ENCODE measurements at regions not wholly inside any gene's neighbourhood (a gene's known extent, or its start where the extent isn't known, plus 50 kb on each side); places are given as distances from the start of the nearest gene placed in this dataset.

GRCh38 chr3:144041960-144042556 lies 70.4 kb downstream of the DIPK2A start:
- no peaks in the 10 kb centered on the region for H3K4me1 ChIP-seq (ENCODE audit: control insufficient read depth, insufficient read depth, low read length)
- no CpG with 5 or more reads among the region's 1 CpG for WGBS (ENCODE audit: insufficient coverage)

GRCh38 chr3:144045766-144046165 lies 74.1 kb downstream of the DIPK2A start:
- no peaks in the 10 kb centered on the region for H3K27me3 ChIP-seq (ENCODE audit: control insufficient read depth, insufficient read depth, low read length)
- H3K36me3 ChIP-seq (ENCODE audit: control insufficient read depth, insufficient read depth, low read length) = no peaks in the 10 kb centered on the region
- no peaks in the 10 kb centered on the region for H3K9me3 ChIP-seq (replicated peaks; ENCODE audit: control insufficient read depth, low read depth, low read length)
- no peak overlapping the region for H3K27ac ChIP-seq (ENCODE audit: low read length)
- no peak overlapping the region for H3K4me3 ChIP-seq (ENCODE audit: low read length)
- no CpG with 5 or more reads among the region's 1 CpG for WGBS (ENCODE audit: insufficient coverage)
- H3K4me1 ChIP-seq (ENCODE audit: control insufficient read depth, insufficient read depth, low read length) = no peaks in the 10 kb centered on the region
- no peak for DNase-seq

More at GRCh38 chr3:144041960-144042556, 70.4 kb downstream of the DIPK2A start:
- H3K4me3 ChIP-seq (ENCODE audit: low read length) = no peak overlapping the region
- H3K9me3 ChIP-seq (replicated peaks; ENCODE audit: control insufficient read depth, low read depth, low read length) = no peaks in the 10 kb centered on the region
- no peak overlapping the region for H3K27ac ChIP-seq (ENCODE audit: low read length)
- H3K27me3 ChIP-seq (ENCODE audit: control insufficient read depth, insufficient read depth, low read length) = no peaks in the 10 kb centered on the region
- no peaks in the 10 kb centered on the region for H3K36me3 ChIP-seq (ENCODE audit: control insufficient read depth, insufficient read depth, low read length)
- DNase-seq = no peak

- WGBS (ENCODE audit: insufficient coverage) = 100% methylated on average over 1 of the region's 5 CpGs
- no peaks in the 10 kb centered on the region for H3K4me1 ChIP-seq (ENCODE audit: control insufficient read depth, insufficient read depth, low read length)
- no peak for DNase-seq
- H3K27ac ChIP-seq (ENCODE audit: low read length) = no peak overlapping the region
- H3K9me3 ChIP-seq (replicated peaks; ENCODE audit: control insufficient read depth, low read depth, low read length) = no peaks in the 10 kb centered on the region
- H3K36me3 ChIP-seq (ENCODE audit: control insufficient read depth, insufficient read depth, low read length) = no peaks in the 10 kb centered on the region
- H3K4me3 ChIP-seq (ENCODE audit: low read length) = no peak overlapping the region
- H3K27me3 ChIP-seq (ENCODE audit: control insufficient read depth, insufficient read depth, low read length) = no peaks in the 10 kb centered on the region
These were observed 77.8 kb downstream of the DIPK2A start for GRCh38 chr3:144049374-144049773.

- DNase-seq = no peak
- no peaks in the 10 kb centered on the region for H3K36me3 ChIP-seq (ENCODE audit: control insufficient read depth, insufficient read depth, low read length)
These were observed 79.6 kb downstream of the DIPK2A start for GRCh38 chr3:144051211-144051610.

GRCh38 chr3:144052275-144052674 lies 80.7 kb downstream of the DIPK2A start:
- Histone ChIP-seq H3K36me3 (ENCODE audit: control insufficient read depth, insufficient read depth, low read length) (no peaks in the 10 kb centered on the region), H3K4me3 (ENCODE audit: low read length) (no peak overlapping the region), H3K9me3 (replicated peaks; ENCODE audit: control insufficient read depth, low read depth, low read length) (no peaks in the 10 kb centered on the region), H3K4me1 (ENCODE audit: control insufficient read depth, insufficient read depth, low read length) (no peaks in the 10 kb centered on the region), H3K27ac (ENCODE audit: low read length) (no peak overlapping the region), H3K27me3 (ENCODE audit: control insufficient read depth, insufficient read depth, low read length) (no peaks in the 10 kb centered on the region)
- no peak for DNase-seq

More at GRCh38 chr3:144051211-144051610, 79.6 kb downstream of the DIPK2A start:
- Histone ChIP-seq H3K4me3 (ENCODE audit: low read length) (no peak overlapping the region), H3K4me1 (ENCODE audit: control insufficient read depth, insufficient read depth, low read length) (no peaks in the 10 kb centered on the region), H3K27me3 (ENCODE audit: control insufficient read depth, insufficient read depth, low read length) (no peaks in the 10 kb centered on the region), H3K27ac (ENCODE audit: low read length) (no peak overlapping the region), H3K9me3 (replicated peaks; ENCODE audit: control insufficient read depth, low read depth, low read length) (no peaks in the 10 kb centered on the region)

DNA sequence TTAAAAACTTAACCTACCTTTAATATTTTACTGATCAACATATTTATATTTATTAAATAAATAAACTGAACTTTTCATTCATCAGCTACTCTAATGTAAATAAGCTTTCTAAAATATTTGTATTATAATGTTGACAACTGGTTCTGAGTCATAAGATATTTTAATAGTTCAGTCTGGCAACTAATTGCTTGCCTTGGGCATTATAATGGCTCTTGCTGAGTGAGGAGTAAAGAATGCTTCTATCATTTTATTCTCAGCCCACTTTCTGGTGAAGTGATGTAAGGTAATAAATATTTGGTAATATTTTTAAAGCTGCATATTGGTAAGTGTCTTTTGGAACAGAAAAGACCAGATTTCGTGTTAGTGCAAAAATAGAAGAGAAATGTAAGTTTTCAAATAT lies 81.5 kb downstream of the DIPK2A start:
- no peaks in the 10 kb centered on the region for H3K36me3 ChIP-seq (ENCODE audit: control insufficient read depth, insufficient read depth, low read length)
- DNase-seq = no peak
- no peak overlapping the region for H3K4me3 ChIP-seq (ENCODE audit: low read length)
- no CpG with 5 or more reads among the region's 1 CpG for WGBS (ENCODE audit: insufficient coverage)
- H3K4me1 ChIP-seq (ENCODE audit: control insufficient read depth, insufficient read depth, low read length) = no peaks in the 10 kb centered on the region
- no peaks in the 10 kb centered on the region for H3K9me3 ChIP-seq (replicated peaks; ENCODE audit: control insufficient read depth, low read depth, low read length)
- no peaks in the 10 kb centered on the region for H3K27me3 ChIP-seq (ENCODE audit: control insufficient read depth, insufficient read depth, low read length)
- no peak overlapping the region for H3K27ac ChIP-seq (ENCODE audit: low read length)

DNA sequence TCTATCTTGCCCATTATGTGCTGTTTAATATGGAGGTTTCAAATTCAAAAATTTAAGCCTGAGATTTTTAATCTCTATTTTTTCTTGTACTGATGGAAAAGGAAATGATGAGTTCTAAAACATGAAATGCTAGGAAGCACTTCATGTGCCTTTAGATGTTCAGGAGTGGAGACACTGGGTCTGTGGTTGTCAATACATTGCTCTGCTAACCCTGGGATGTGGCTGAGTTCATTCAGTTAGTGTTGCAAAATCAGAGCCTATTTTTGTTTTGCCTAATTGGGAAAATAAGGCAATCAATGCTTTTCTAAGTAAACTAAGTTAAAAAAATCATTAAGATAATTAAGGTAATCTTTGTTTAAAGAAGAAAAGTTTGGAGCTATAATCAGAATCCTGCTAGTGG lies 83.1 kb downstream of the DIPK2A start:
- no peaks in the 10 kb centered on the region for H3K36me3 ChIP-seq (ENCODE audit: control insufficient read depth, insufficient read depth, low read length)
- H3K27me3 ChIP-seq (ENCODE audit: control insufficient read depth, insufficient read depth, low read length) = no peaks in the 10 kb centered on the region
- no peak for DNase-seq
- H3K27ac ChIP-seq (ENCODE audit: low read length) = no peak overlapping the region
- H3K4me1 ChIP-seq (ENCODE audit: control insufficient read depth, insufficient read depth, low read length) = no peaks in the 10 kb centered on the region
- no peaks in the 10 kb centered on the region for H3K9me3 ChIP-seq (replicated peaks; ENCODE audit: control insufficient read depth, low read depth, low read length)
- H3K4me3 ChIP-seq (ENCODE audit: low read length) = no peak overlapping the region

GRCh38 chr3:144055604-144056003 lies 84.0 kb downstream of the DIPK2A start:
- no peak overlapping the region for H3K4me3 ChIP-seq (ENCODE audit: low read length)

DNA sequence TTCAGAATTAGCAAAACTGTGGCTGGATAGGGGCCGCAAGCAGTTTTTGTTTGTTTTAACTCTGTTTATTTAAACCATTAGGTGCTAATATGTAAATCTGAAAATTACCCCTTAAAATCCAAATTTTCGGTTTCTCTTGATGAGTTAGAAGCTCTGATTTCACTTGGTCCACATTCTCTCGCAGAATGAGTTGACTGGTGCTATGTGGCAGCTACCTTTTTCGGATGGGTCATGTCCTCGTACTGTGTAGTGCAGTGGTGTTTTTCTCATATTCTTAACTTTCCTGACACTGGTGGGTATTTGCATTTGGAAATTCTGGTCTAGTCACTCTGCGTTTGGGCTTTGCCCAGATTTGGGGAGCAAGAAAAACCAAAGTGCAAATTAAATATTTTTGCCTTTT lies 87.1 kb downstream of the DIPK2A start:
- Histone ChIP-seq H3K27ac (ENCODE audit: low read length) (no peak overlapping the region), H3K4me1 (ENCODE audit: control insufficient read depth, insufficient read depth, low read length) (no peaks in the 10 kb centered on the region), H3K4me3 (ENCODE audit: low read length) (no peak overlapping the region), H3K9me3 (replicated peaks; ENCODE audit: control insufficient read depth, low read depth, low read length) (no peaks in the 10 kb centered on the region), H3K36me3 (ENCODE audit: control insufficient read depth, insufficient read depth, low read length) (no peaks in the 10 kb centered on the region), H3K27me3 (ENCODE audit: control insufficient read depth, insufficient read depth, low read length) (no peaks in the 10 kb centered on the region)
- DNase-seq = no peak
- no CpG with 5 or more reads among the region's 6 CpGs for WGBS (ENCODE audit: insufficient coverage)

More at GRCh38 chr3:144055604-144056003, 84.0 kb downstream of the DIPK2A start:
- Histone ChIP-seq H3K9me3 (replicated peaks; ENCODE audit: control insufficient read depth, low read depth, low read length) (no peaks in the 10 kb centered on the region), H3K4me1 (ENCODE audit: control insufficient read depth, insufficient read depth, low read length) (no peaks in the 10 kb centered on the region), H3K36me3 (ENCODE audit: control insufficient read depth, insufficient read depth, low read length) (no peaks in the 10 kb centered on the region), H3K27me3 (ENCODE audit: control insufficient read depth, insufficient read depth, low read length) (no peaks in the 10 kb centered on the region), H3K27ac (ENCODE audit: low read length) (no peak overlapping the region)
- WGBS (ENCODE audit: insufficient coverage) = no CpG with 5 or more reads among the region's 1 CpG
- no peak for DNase-seq

DNA sequence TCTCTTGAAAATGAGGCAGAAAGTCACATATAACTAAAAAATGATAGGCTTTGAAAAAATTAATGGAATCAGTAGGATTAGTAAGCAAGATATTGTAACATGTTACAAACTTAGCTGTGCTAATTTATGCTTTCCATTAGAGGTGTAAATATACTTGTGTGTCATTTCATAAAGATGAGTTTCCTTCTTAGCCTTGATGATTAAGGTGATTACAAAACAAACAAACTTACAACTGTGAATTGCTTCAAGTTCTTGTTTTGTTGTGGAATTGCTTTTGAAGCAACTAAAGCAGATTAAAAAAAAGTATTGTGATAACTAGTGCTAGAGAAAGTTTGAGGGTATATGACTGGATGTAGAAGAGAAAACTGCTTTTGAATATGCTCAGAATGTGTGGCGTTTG lies 87.9 kb downstream of the DIPK2A start:
- Histone ChIP-seq H3K9me3 (replicated peaks; ENCODE audit: control insufficient read depth, low read depth, low read length) (no peaks in the 10 kb centered on the region), H3K36me3 (ENCODE audit: control insufficient read depth, insufficient read depth, low read length) (no peaks in the 10 kb centered on the region), H3K27me3 (ENCODE audit: control insufficient read depth, insufficient read depth, low read length) (no peaks in the 10 kb centered on the region), H3K4me1 (ENCODE audit: control insufficient read depth, insufficient read depth, low read length) (no peaks in the 10 kb centered on the region), H3K27ac (ENCODE audit: low read length) (no peak overlapping the region), H3K4me3 (ENCODE audit: low read length) (no peak overlapping the region)
- DNase-seq = no peak
- WGBS (ENCODE audit: insufficient coverage) = no CpG with 5 or more reads among the region's 1 CpG

GRCh38 chr3:144060881-144061280 lies 89.3 kb downstream of the DIPK2A start:
- DNase-seq = no peak
- Histone ChIP-seq H3K4me1 (ENCODE audit: control insufficient read depth, insufficient read depth, low read length) (no peaks in the 10 kb centered on the region), H3K9me3 (replicated peaks; ENCODE audit: control insufficient read depth, low read depth, low read length) (no peaks in the 10 kb centered on the region), H3K36me3 (ENCODE audit: control insufficient read depth, insufficient read depth, low read length) (no peaks in the 10 kb centered on the region), H3K27ac (ENCODE audit: low read length) (no peak overlapping the region), H3K27me3 (ENCODE audit: control insufficient read depth, insufficient read depth, low read length) (no peaks in the 10 kb centered on the region), H3K4me3 (ENCODE audit: low read length) (no peak overlapping the region)
- WGBS (ENCODE audit: insufficient coverage) = 100% methylated on average over 2 of the region's 11 CpGs

Measured in muscle of leg (tissue), 3 donors.